OCI-LY1 (cell line): ENCODE measurements at regions not wholly inside any gene's neighbourhood (a gene's known extent, or its start where the extent isn't known, plus 50 kb on each side); places are given as distances from the start of the nearest gene placed in this dataset.

Experiments used
- H2AFZ ChIP-seq: fragments of 200-600 bp; sonication (generic), shearing (Covaris generic); 2 replicates; pipeline ENCODE4 v1.6.0; 2014; ENCODE audit warnings: antibody characterized with exemption, mild to moderate bottlenecking, low read length
- H3F3A ChIP-seq: fragments of 200-600 bp; sonication (generic), shearing (Covaris generic); 2 replicates; pipeline ENCODE4 v1.6.0; 2014; ENCODE audit warnings: mild to moderate bottlenecking, antibody characterized with exemption, low read length, moderate library complexity; ENCODE audit not compliant: insufficient read depth
- H3K27ac ChIP-seq: fragments of 200-600 bp; sonication (generic); 2 replicates; pipeline ENCODE4 v1.5.1; 2014; ENCODE audit warnings: low read length, mixed run types, mild to moderate bottlenecking, low read depth; ENCODE audit not compliant: poor library complexity, severe bottlenecking
- H3K27me3 ChIP-seq: fragments of 200-600 bp; sonication (generic); 2 replicates; pipeline ENCODE4 v1.6.0; 2014; ENCODE audit warnings: antibody characterized with exemption, mild to moderate bottlenecking, low read length, moderate library complexity; ENCODE audit not compliant: insufficient read depth
- H3K36me3 ChIP-seq: fragments of 200-600 bp; sonication (generic); 2 replicates; pipeline ENCODE4 v1.6.1; 2014; ENCODE audit warnings: mild to moderate bottlenecking, antibody characterized with exemption, low read length, moderate library complexity, mixed read lengths; ENCODE audit not compliant: insufficient read depth
- H3K4me1 ChIP-seq: fragments of 200-600 bp; sonication (generic); 2 replicates; pipeline ENCODE4 v1.5.1; 2014; ENCODE audit warnings: mild to moderate bottlenecking, low read length, moderate library complexity; ENCODE audit not compliant: insufficient read depth, severe bottlenecking
- H3K4me2 ChIP-seq: fragments of 200-600 bp; sonication (generic), shearing (Covaris generic); 2 replicates; pipeline ENCODE4 v1.6.1; 2014; ENCODE audit warnings: low read length
- H3K4me3 ChIP-seq: fragments of 200-600 bp; sonication (generic); 2 replicates; pipeline ENCODE4 v1.5.1; 2014; ENCODE audit warnings: low read length, low read depth, mild to moderate bottlenecking, mixed read lengths; ENCODE audit not compliant: poor library complexity, severe bottlenecking
- H3K79me2 ChIP-seq: fragments of 200-600 bp; shearing (Covaris generic); 2 replicates; pipeline ENCODE4 v1.6.1; 2016; ENCODE audit warnings: mixed run types, low read length, mixed read lengths; ENCODE audit not compliant: insufficient read depth
- H3K9ac ChIP-seq: fragments of 200-600 bp; sonication (generic), shearing (Covaris generic); 2 replicates; pipeline ENCODE4 v1.6.1; 2014; ENCODE audit warnings: mild to moderate bottlenecking, low read length, mixed read lengths
- H3K9me2 ChIP-seq: fragments of 200-600 bp; sonication (generic), shearing (Covaris generic); 2 replicates; pipeline ENCODE4 v1.6.1; 2014; ENCODE audit warnings: low read depth, mild to moderate bottlenecking, low read length, mixed read lengths
- H3K9me3 ChIP-seq: fragments of 200-600 bp; shearing (Covaris generic); 2 replicates; pipeline ENCODE4 v1.6.1; 2014; ENCODE audit warnings: low read length, mixed read lengths
- H4K20me1 ChIP-seq: fragments of 200-600 bp; sonication (generic), shearing (Covaris generic); 2 replicates; pipeline ENCODE4 v1.6.0; 2016; ENCODE audit warnings: mild to moderate bottlenecking, low read length; ENCODE audit not compliant: insufficient read depth
- CTCF ChIP-seq: fragments of 200-600 bp; sonication (generic), shearing (Covaris generic); IDR thresholded peaks from 2 replicates; pipeline ENCODE4 v1.5.1; 2017; ENCODE audit warnings: mild to moderate bottlenecking, antibody characterized with exemption, low read length, moderate library complexity, mixed read lengths
- EZH2 ChIP-seq: fragments of 200-600 bp; sonication (generic), shearing (Covaris generic); IDR thresholded peaks from 2 replicates; pipeline ENCODE4 v1.8.0; 2017; ENCODE audit warnings: borderline replicate concordance, mixed run types, mild to moderate bottlenecking, antibody characterized with exemption, low read length, moderate library complexity, mixed read lengths

- TF ChIP-seq CTCF = no peak
- no peak overlapping the region for H3K9ac ChIP-seq
Measured at GRCh38 chr2:71815701-71816474, 331.8 kb downstream of the CYP26B1 start.

GRCh38 chr2:71814885-71815284, 332.8 kb downstream of the CYP26B1 start:
- Histone ChIP-seq H3K36me3 (no peaks in the 10 kb centered on the region), H4K20me1 (no peaks in the 10 kb centered on the region), H2AFZ (no peak overlapping the region), H3K4me1 (no peaks in the 10 kb centered on the region), H3K4me3 (no peak overlapping the region), H3K27me3 (no peaks in the 10 kb centered on the region), H3K9ac (no peak overlapping the region), H3K27ac (no peak overlapping the region), H3F3A (no peaks in the 10 kb centered on the region), H3K9me3 (no peaks in the 10 kb centered on the region), H3K79me2 (no peaks in the 10 kb centered on the region), H3K9me2 (no peaks in the 10 kb centered on the region), H3K4me2 (no peak overlapping the region)
- TF ChIP-seq CTCF (no peak), EZH2 (no peak)

More at GRCh38 chr2:71815701-71816474, 331.8 kb downstream of the CYP26B1 start:
- Histone ChIP-seq H3K4me2 (no peak overlapping the region), H3K27ac (no peak overlapping the region), H3K9me2 (no peaks in the 10 kb centered on the region), H3F3A (no peaks in the 10 kb centered on the region), H4K20me1 (no peaks in the 10 kb centered on the region), H3K79me2 (no peaks in the 10 kb centered on the region), H2AFZ (no peak overlapping the region), H3K27me3 (no peaks in the 10 kb centered on the region), H3K4me3 (no peak overlapping the region), H3K4me1 (no peaks in the 10 kb centered on the region), H3K36me3 (no peaks in the 10 kb centered on the region), H3K9me3 (no peaks in the 10 kb centered on the region)

GRCh38 chr2:71813807-71814470, 333.7 kb downstream of the CYP26B1 start:
- no peaks in the 10 kb centered on the region for H3K79me2 ChIP-seq
- H3K9me3 ChIP-seq = no peaks in the 10 kb centered on the region
- no peaks in the 10 kb centered on the region for H3F3A ChIP-seq
- TF ChIP-seq CTCF = no peak
- TF ChIP-seq EZH2 = no peak
- no peak overlapping the region for H3K27ac ChIP-seq
- H3K4me2 ChIP-seq = no peak overlapping the region
- H3K27me3 ChIP-seq = no peaks in the 10 kb centered on the region
- no peaks in the 10 kb centered on the region for H4K20me1 ChIP-seq
- no peak overlapping the region for H3K9ac ChIP-seq
- no peak overlapping the region for H2AFZ ChIP-seq
- no peaks in the 10 kb centered on the region for H3K4me1 ChIP-seq
- no peaks in the 10 kb centered on the region for H3K9me2 ChIP-seq
- H3K4me3 ChIP-seq = no peak overlapping the region
- H3K36me3 ChIP-seq = no peaks in the 10 kb centered on the region
